ENCODE measurements at regions not wholly inside any gene's neighbourhood (a gene's known extent, or its start where the extent isn't known, plus 50 kb on each side); places are given as distances from the start of the nearest gene placed in this dataset.
"Not testable (repeated sequence)": the region's sequence is repeated elsewhere in the genome, so short reads cannot be mapped to it uniquely, and the experiment has no call there.

DNA sequence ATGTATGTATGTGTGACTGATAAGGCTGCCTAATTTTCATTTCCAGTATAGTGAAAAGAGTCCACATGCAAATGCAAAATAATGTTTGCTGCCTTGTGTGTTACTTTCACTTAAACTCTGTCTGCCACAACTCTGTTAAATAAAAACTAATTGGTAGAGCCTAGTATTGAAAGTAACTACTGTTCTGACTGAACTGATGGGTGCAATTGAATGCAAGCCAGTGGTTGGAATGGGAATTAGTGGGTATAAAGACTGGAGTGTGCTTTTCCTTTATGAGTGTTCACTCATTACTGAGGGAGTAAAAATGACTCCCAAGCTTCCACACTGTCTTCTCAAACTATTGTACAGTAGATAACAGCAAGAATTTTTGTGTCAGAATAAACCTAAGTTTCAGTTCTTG is 571.0 kb downstream of the TMTC2 start:
- H3K4me3 Mint-ChIP-seq = no peak overlapping the region
- no peaks in the 10 kb centered on the region for H3K36me3 Mint-ChIP-seq (ENCODE audit: low read depth)
- intact Hi-C loops (cut with micrococcal nuclease) = no loop called here
- ATAC-seq (ENCODE audit: low read depth) (no peak), DNase-seq (no peak)
- peaks cover 4% of the 10 kb centered on the region for H3K9me3 Mint-ChIP-seq
- ChIA-PET POLR2A (no interaction called here), CTCF (no interaction called here)
- no peaks in the 10 kb centered on the region for H3K4me1 Mint-ChIP-seq
- no peak overlapping the region for H3K27ac Mint-ChIP-seq
- TF ChIP-seq, protein P1, sequence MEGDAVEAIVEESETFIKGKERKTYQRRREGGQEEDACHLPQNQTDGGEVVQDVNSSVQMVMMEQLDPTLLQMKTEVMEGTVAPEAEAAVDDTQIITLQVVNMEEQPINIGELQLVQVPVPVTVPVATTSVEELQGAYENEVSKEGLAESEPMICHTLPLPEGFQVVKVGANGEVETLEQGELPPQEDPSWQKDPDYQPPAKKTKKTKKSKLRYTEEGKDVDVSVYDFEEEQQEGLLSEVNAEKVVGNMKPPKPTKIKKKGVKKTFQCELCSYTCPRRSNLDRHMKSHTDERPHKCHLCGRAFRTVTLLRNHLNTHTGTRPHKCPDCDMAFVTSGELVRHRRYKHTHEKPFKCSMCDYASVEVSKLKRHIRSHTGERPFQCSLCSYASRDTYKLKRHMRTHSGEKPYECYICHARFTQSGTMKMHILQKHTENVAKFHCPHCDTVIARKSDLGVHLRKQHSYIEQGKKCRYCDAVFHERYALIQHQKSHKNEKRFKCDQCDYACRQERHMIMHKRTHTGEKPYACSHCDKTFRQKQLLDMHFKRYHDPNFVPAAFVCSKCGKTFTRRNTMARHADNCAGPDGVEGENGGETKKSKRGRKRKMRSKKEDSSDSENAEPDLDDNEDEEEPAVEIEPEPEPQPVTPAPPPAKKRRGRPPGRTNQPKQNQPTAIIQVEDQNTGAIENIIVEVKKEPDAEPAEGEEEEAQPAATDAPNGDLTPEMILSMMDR (IDR thresholded peaks at IDR 0.05) = no peak
- H3K27me3 Mint-ChIP-seq = no peaks in the 10 kb centered on the region

DNA sequence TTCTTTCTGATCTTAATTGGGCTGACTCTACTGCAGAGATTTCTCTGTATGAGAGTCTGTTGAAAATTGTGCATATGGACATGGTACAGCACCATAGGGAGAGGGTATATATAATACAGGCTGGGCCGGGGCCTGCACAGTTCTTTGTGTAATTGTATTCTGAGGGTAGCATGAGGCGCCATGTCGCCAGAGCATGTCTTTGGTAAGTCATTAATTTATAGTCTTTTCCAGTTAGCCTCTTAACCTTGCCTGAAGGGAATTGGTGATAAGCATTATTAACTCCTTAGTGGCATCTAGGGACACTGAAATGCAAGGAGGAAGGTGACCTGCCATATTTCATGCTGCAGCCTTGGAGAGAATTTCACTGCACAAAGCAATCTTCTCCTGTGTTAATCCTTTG is 569.9 kb downstream of the TMTC2 start:
- H3K36me3 Mint-ChIP-seq (ENCODE audit: low read depth) = no peaks in the 10 kb centered on the region
- H3K4me1 Mint-ChIP-seq = no peaks in the 10 kb centered on the region
- DNase-seq (no peak), ATAC-seq (ENCODE audit: low read depth) (no peak)
- ChIA-PET POLR2A (no interaction called here), CTCF (no interaction called here)
- H3K27me3 Mint-ChIP-seq = no peaks in the 10 kb centered on the region
- no peak overlapping the region for H3K4me3 Mint-ChIP-seq
- no peak overlapping the region for H3K27ac Mint-ChIP-seq
- peaks cover 4% of the 10 kb centered on the region for H3K9me3 Mint-ChIP-seq
- intact Hi-C loops (cut with micrococcal nuclease) = no loop called here
- TF ChIP-seq, protein P1 (IDR thresholded peaks at IDR 0.05) = no peak

DNA sequence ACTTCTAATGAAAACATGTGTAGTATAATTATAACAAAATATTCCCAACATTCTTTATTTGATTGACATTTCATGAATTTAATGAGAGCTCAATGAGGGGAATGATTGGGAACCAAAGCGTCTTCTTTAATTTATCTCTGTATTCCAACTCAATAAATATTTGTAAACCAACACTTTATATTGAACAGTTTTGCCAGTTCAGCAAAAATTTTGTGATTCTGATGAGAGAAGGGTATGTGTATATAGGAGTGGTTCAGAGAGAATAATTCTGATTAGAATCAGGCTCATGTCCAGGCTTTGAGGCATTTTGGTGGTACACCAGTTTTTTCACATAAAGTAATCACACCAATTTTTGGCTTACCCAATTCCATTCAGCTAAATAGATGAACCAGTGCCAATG is 564.2 kb downstream of the TMTC2 start:
- peaks cover 12% of the 10 kb centered on the region for H3K9me3 Mint-ChIP-seq
- H3K4me3 Mint-ChIP-seq = no peak overlapping the region
- no peaks in the 10 kb centered on the region for H3K27me3 Mint-ChIP-seq
- no peaks in the 10 kb centered on the region for H3K4me1 Mint-ChIP-seq
- CTCF ChIA-PET = no interaction called here
- no peak overlapping the region for H3K27ac Mint-ChIP-seq
- POLR2A ChIA-PET = no interaction called here
- TF ChIP-seq, protein P1 (IDR thresholded peaks at IDR 0.05) = no peak
- DNase-seq = no peak
- intact Hi-C loops (cut with micrococcal nuclease) = no loop called here
- no peaks in the 10 kb centered on the region for H3K36me3 Mint-ChIP-seq (ENCODE audit: low read depth)
- ATAC-seq (ENCODE audit: low read depth) = no peak

DNA sequence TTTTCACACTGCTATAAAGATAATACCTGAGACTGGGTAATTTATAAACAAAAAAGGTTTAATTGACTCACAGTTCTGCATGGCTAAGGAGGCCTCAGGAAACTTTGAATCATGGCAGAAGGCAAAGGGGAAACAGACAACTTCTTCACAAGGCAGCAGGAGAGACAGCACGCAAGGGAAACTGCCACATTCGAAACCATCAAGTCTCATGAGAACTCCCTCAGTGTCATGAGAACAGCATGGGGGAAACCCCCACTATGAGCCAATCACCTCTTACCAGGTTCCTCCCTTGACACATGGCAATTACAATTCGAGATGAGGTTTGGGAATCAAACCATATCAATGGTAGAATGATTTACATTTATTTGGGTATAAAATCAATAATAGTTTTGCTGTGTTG is 558.5 kb downstream of the TMTC2 start:
- ChIA-PET POLR2A (no interaction called here), CTCF (no interaction called here)
- no peak overlapping the region for H3K27ac Mint-ChIP-seq
- no peak overlapping the region for H3K4me3 Mint-ChIP-seq
- peaks cover 13% of the 10 kb centered on the region for H3K9me3 Mint-ChIP-seq
- intact Hi-C loops (cut with micrococcal nuclease) = no loop called here
- no peaks in the 10 kb centered on the region for H3K36me3 Mint-ChIP-seq (ENCODE audit: low read depth)
- no peaks in the 10 kb centered on the region for H3K4me1 Mint-ChIP-seq
- no peak for ATAC-seq (ENCODE audit: low read depth)
- DNase-seq = no peak
- no peaks in the 10 kb centered on the region for H3K27me3 Mint-ChIP-seq
- TF ChIP-seq, protein P1 (IDR thresholded peaks at IDR 0.05) = no peak

DNA sequence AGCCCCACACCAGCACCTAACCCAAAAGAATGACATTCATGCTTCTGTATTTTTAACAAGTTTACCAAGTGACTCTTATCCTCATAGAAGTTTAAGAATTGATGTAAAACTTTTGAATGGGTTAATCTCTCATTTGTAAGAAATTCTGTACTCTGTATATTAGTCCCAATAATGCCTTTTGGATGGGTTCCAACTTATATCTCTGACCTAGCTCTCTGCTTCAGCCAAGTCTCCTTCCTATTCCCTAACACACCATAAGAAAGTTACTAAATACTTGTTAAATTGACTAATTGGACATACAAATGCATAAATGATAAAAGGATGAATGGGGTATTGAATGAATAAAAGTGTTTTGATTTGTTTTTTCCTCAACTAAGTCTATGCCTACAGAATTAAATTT is 557.3 kb downstream of the TMTC2 start:
- TF ChIP-seq, protein P1 (IDR thresholded peaks at IDR 0.05) = no peak
- POLR2A ChIA-PET = no interaction called here
- no peak overlapping the region for H3K27ac Mint-ChIP-seq
- no peak for DNase-seq
- H3K36me3 Mint-ChIP-seq (ENCODE audit: low read depth) = no peaks in the 10 kb centered on the region
- no peak overlapping the region for H3K4me3 Mint-ChIP-seq
- no peaks in the 10 kb centered on the region for H3K4me1 Mint-ChIP-seq
- intact Hi-C loops (cut with micrococcal nuclease) = no loop called here
- H3K9me3 Mint-ChIP-seq = peaks cover 17% of the 10 kb centered on the region
- CTCF ChIA-PET = no interaction called here
- H3K27me3 Mint-ChIP-seq = no peaks in the 10 kb centered on the region
- ATAC-seq (ENCODE audit: low read depth) = no peak

DNA sequence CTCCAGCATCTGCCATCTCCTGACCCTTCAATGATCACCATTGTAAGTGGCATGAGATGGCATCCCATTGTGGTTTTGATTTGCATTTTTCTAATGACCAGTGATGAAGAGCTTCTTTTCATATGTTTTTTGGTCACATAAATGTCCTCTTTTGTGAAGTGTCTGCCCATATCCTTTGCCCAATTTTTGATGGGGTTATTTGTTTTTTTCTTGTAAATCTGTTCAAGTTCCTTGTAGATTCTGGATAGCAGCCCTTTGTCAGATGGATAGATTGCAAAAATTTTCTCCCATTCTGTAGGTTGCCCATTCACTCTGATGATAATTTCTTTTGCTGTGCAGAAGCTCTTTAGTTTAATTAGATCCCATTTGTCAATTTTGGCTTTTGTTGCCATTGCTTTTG is 547.3 kb downstream of the TMTC2 start:
- H3K4me1 Mint-ChIP-seq; H3K36me3 Mint-ChIP-seq (ENCODE audit: low read depth); ATAC-seq (ENCODE audit: low read depth); DNase-seq; H3K27ac Mint-ChIP-seq; H3K4me3 Mint-ChIP-seq; POLR2A ChIA-PET; H3K27me3 Mint-ChIP-seq; intact Hi-C loops (cut with micrococcal nuclease); H3K9me3 Mint-ChIP-seq; CTCF ChIA-PET: not testable (repeated sequence)

DNA sequence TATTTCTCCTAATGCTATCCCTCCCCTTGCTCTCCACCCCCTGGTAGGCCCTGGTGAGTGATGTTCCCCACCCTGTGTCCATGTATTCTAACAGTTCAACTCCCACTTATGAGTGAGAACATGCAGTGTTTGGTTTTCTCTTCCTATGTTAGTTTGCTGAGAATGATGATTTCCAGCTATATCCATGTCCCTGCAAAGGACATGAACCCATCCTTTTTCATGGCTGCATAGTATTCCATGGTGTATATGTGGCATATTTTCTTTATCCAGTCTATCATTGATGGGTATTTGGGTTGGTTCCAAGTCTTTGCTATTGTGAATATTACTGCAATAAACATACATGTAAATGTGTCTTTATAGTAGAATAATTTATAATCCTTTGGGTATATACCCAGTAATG is 540.3 kb downstream of the TMTC2 start:
- H3K4me3 Mint-ChIP-seq; DNase-seq; POLR2A ChIA-PET; ATAC-seq (ENCODE audit: low read depth); H3K9me3 Mint-ChIP-seq; H3K36me3 Mint-ChIP-seq (ENCODE audit: low read depth); H3K27ac Mint-ChIP-seq; intact Hi-C loops (cut with micrococcal nuclease); CTCF ChIA-PET; H3K4me1 Mint-ChIP-seq; H3K27me3 Mint-ChIP-seq: not testable (repeated sequence)

Data from activated B cell treated with CpG ODN at 0.5 μM for 24 hours (primary cell).